Heart left ventricle (tissue), 16 donors: ENCODE measurements at regions not wholly inside any gene's neighbourhood (a gene's known extent, or its start where the extent isn't known, plus 50 kb on each side); places are given as distances from the start of the nearest gene placed in this dataset.

ENCODE experiments used
- ATAC-seq, 4 donors: fragments of 200-7000 bp; cut with Tn5 transposase; one replicate each; pipeline ENCODE4 v1.9.1; 2020 to 2022; ENCODE audit warnings: moderate library complexity in 4 of 4, mild to moderate bottlenecking in 3 of 4, moderate number of reproducible peaks in 1 of 4
- DNase-seq, 5 donors: peaks; one replicate each; pipeline ENCODE4 v3.0.0-alpha.2; 2020
- H3K27ac ChIP-seq, 12 donors: fragments of 200-600 bp; sonication (generic) in 4 of 12; one replicate each; pipeline versions ENCODE4 v1.5.0 to v1.8.0; 2016 to 2022; ENCODE audit warnings: mild to moderate bottlenecking in 2 of 12
- H3K27me3 ChIP-seq, 9 donors: fragments of 200-600 bp; sonication (generic) in 2 of 9; one replicate each; pipeline versions ENCODE4 v1.5.1 to v1.8.0; 2016 to 2022; ENCODE audit warnings: mild to moderate bottlenecking in 3 of 9
- H3K36me3 ChIP-seq, 9 donors: fragments of 200-600 bp; sonication (generic) in 2 of 9; one replicate each; pipeline versions ENCODE4 v1.5.0 to v1.8.0; 2018 to 2022; ENCODE audit warnings: mild to moderate bottlenecking in 2 of 9
- H3K4me1 ChIP-seq, 12 donors: fragments of 200-600 bp; sonication (generic) in 4 of 12; one replicate each; pipeline versions ENCODE4 v1.5.0 to v1.8.0; 2016 to 2022; ENCODE audit warnings: mild to moderate bottlenecking in 3 of 12
- H3K4me3 ChIP-seq, 12 donors: fragments of 200-600 bp; sonication (generic) in 4 of 12; one replicate each; pipeline versions ENCODE4 v1.5.0 to v1.8.0; 2017 to 2022; ENCODE audit warnings: mild to moderate bottlenecking in 9 of 12, moderate library complexity in 4 of 12
- H3K9me3 ChIP-seq, 12 donors: fragments of 200-600 bp; sonication (generic) in 4 of 12; one replicate each; pipeline versions ENCODE4 v1.5.0 to v1.8.0; 2016 to 2022; ENCODE audit warnings: mild to moderate bottlenecking in 1 of 12
- POLR2A ChIP-seq, 2 donors: fragments of 450-650 bp; IDR thresholded peaks; one replicate each; pipeline ENCODE4 v1.6.1; 2017; ENCODE audit warnings: antibody characterized with exemption in 2 of 2, mild to moderate bottlenecking in 2 of 2, moderate library complexity in 2 of 2
- WGBS, 4 donors: extraction: QIAGEN DNeasy Blood & Tissue Kit in 2 of 4; methylation state at CpG; one replicate each; pipeline versions ENCODE4 v1.1.5 to v1.1.7; 2013 to 2018; 5-methylcytosine and 5-hydroxymethylcytosine counted together
- intact Hi-C, 10 donors: fragments of 100-400 bp; cut with DNase I; formaldehyde crosslinking; loops; one replicate each; pipeline versions ENCODE4 v1.11.1 to v1.14.2; 2022
- TF ChIP-seq, protein P1 (sequence below), 12 donors: fragments of 200-600 bp; sonication (generic) in 4 of 12; IDR thresholded peaks; one replicate each; pipeline versions ENCODE4 v1.5.0 to v1.8.0; 2018 to 2022; ENCODE audit warnings: antibody characterized with exemption in 12 of 12, mild to moderate bottlenecking in 5 of 12
- donor health status: ischemic (EF 13 %, LVEDD 7.1; RV severe dilation, severe dysfunction).
- donor health status: healthy with polysubstance abuse.
- donor health status: DM: no; HTN: yes; CAD: no.
- donor health status: DM: no; HTN: no; CAD: no.
- donor health status: ischemic (EF 25% LVEDD 6.9; RV normal size, moderate dysfunction).
- donor health status: ischemic (EF 25% LVEDD 5.7; RV mildly dilated, moderate dysfunction).
- donor health status: healthy.
- donor health status: DM: yes; HTN: yes; CAD: no.
- donor health status: ischemic (EF 35%, LVEDD 5.7; RV mildly dilated, moderate dysfunction).
- donor health status: nonischemic (EF 11% LVEDD 7.7; RV severe dilation, severe dysfunction).
- donor health status: DM: yes; HTN: yes; CAD: no.
- donor health status: PGD.
- donor health status: ischemic (EF 29% LVEDD 5.4; RV normal size, mild dysfunction).
- donor health status: nonischemic (EF 23%, LVEDD 6.1; RV moderate dilation, normal function).

DNA sequence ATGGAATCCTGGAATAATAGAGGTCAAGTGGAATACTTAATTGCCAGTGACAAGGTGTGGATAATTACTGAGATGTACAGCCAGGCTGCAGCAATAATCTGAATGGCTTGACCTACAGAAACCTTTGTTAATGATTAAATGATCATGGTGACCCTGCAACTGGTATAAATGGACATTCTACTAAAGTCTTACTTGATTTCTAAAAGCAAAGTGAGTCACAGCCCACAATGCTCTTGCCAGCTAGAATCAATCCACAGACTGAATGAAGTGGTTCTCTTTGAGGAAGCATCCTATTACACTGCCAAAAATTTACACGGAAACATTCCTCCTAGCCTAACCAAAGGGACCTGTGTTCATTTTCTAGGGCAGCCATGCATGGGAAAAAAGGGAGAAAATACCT is 518.5 kb downstream of the SOX5 start:
- H3K9me3 ChIP-seq, result peaks cover 0 to 5% (median 0%) of the 10 kb centered on the region in 12 donors
- no peaks in the 10 kb centered on the region for H3K27me3 ChIP-seq
- intact Hi-C loops, result loop anchor here in 1 of 10 donors (5.0 kb wide), 1 partner anchor 44 kb away; no protein-coding TSS in a partner anchor
- H3K27ac ChIP-seq, result no peak overlapping the region
- DNase-seq (no peak), ATAC-seq (no peak)
- TF ChIP-seq, protein P1, sequence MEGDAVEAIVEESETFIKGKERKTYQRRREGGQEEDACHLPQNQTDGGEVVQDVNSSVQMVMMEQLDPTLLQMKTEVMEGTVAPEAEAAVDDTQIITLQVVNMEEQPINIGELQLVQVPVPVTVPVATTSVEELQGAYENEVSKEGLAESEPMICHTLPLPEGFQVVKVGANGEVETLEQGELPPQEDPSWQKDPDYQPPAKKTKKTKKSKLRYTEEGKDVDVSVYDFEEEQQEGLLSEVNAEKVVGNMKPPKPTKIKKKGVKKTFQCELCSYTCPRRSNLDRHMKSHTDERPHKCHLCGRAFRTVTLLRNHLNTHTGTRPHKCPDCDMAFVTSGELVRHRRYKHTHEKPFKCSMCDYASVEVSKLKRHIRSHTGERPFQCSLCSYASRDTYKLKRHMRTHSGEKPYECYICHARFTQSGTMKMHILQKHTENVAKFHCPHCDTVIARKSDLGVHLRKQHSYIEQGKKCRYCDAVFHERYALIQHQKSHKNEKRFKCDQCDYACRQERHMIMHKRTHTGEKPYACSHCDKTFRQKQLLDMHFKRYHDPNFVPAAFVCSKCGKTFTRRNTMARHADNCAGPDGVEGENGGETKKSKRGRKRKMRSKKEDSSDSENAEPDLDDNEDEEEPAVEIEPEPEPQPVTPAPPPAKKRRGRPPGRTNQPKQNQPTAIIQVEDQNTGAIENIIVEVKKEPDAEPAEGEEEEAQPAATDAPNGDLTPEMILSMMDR (IDR thresholded peaks at IDR 0.05), result no peak
- no peak for TF ChIP-seq POLR2A (IDR thresholded peaks at IDR 0.05)
- H3K4me3 ChIP-seq, result no peak overlapping the region
- 81 to 89% (median 85%) methylated on average over 1 of the region's 1 CpG for WGBS, 4 donors
- no peaks in the 10 kb centered on the region for H3K4me1 ChIP-seq
- H3K36me3 ChIP-seq, result no peaks in the 10 kb centered on the region

DNA sequence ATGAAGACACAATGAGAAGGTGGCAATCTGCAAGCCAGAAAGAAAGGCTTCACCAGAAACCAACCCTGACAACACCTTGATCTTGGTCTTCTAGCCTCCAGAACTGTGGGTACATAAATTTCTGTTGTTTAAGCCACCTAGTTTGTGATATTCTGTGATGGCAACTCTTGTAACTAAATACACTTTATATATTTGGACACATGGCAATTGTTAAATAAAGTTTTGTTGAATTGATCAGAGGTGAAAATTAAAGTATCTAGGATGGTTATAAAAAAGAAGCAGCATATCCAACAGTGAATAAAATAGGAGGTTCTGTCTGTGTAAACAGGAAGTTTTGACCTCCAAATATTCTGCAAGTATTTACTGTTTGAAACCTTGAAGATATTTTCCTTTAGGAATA is 516.3 kb downstream of the SOX5 start:
- ATAC-seq, result no peak
- Histone ChIP-seq H3K27ac (no peak overlapping the region), H3K36me3 (no peaks in the 10 kb centered on the region), H3K4me3 (no peak overlapping the region), H3K4me1 (no peaks in the 10 kb centered on the region), H3K9me3 (peaks cover 0 to 8% (median 0%) of the 10 kb centered on the region in 12 donors), H3K27me3 (no peaks in the 10 kb centered on the region)
- no peak for DNase-seq
- no peak for TF ChIP-seq POLR2A (IDR thresholded peaks at IDR 0.05)
- TF ChIP-seq, protein P1 (IDR thresholded peaks at IDR 0.05), result no peak
- intact Hi-C loops, result loop anchor here in 1 of 10 donors (5.0 kb wide), 1 partner anchor 46 kb away; no protein-coding TSS in a partner anchor

DNA sequence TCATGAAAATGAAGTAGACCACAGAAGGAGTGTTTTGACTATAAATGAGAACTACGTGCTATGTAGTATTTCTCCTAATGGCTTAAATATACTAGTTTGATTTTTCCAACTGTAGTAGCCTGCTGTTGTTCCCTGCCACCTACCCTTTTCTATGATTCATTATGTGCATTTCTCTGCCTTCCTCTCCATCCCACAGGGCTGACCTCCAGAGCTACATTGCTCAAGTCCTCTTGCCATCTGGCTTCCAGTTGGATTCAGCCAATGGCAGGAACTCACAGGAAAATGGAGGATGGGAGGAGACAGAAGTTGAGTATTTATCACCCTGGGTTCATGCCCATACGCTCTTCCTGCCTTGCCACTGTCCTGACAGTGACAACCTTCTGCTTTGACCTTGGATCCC is 515.3 kb downstream of the SOX5 start:
- TF ChIP-seq POLR2A (IDR thresholded peaks at IDR 0.05), result no peak
- TF ChIP-seq, protein P1 (IDR thresholded peaks at IDR 0.05), result no peak
- intact Hi-C loops, result loop anchor here in 1 of 10 donors (5.0 kb wide), 1 partner anchor 47 kb away; no protein-coding TSS in a partner anchor
- no peaks in the 10 kb centered on the region for H3K4me1 ChIP-seq
- WGBS, 4 donors, result 84 to 91% (median 86%) methylated on average over 2 of the region's 2 CpGs
- H3K36me3 ChIP-seq, result no peaks in the 10 kb centered on the region
- H3K9me3 ChIP-seq, result peaks cover 0 to 10% (median 0%) of the 10 kb centered on the region in 12 donors
- H3K27me3 ChIP-seq, result no peaks in the 10 kb centered on the region
- H3K27ac ChIP-seq, result no peak overlapping the region
- no peak overlapping the region for H3K4me3 ChIP-seq
- no peak for ATAC-seq
- DNase-seq, result no peak

DNA sequence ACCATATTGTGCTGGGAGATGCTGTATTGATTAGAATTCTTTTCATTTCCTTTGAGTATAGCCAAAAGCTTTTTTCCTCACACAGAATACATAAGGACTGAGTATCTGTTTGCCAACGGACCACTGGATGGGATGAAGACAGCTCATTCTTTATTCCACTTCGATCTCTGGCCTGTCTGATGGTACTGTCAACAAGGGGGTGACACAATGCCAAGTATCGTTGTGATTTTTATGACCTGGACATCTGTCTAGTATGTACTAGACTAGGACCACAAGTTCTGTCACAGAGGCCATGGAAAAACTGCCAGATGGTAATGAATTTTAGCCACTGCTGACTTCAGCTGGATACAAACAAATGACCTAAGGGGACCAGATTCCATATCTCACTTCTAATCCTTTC is 502.7 kb downstream of the SOX5 start:
- Histone ChIP-seq H3K36me3 (no peaks in the 10 kb centered on the region), H3K4me3 (no peak overlapping the region), H3K9me3 (peaks cover 0 to 6% (median 0%) of the 10 kb centered on the region in 12 donors), H3K4me1 (no peaks in the 10 kb centered on the region), H3K27ac (no peak overlapping the region), H3K27me3 (no peaks in the 10 kb centered on the region)
- DNase-seq, result no peak
- no peak for ATAC-seq
- TF ChIP-seq, protein P1 (IDR thresholded peaks at IDR 0.05), result no peak
- no peak for TF ChIP-seq POLR2A (IDR thresholded peaks at IDR 0.05)
- 56 to 66% (median 63%) methylated on average over 3 of the region's 3 CpGs for WGBS, 4 donors
- intact Hi-C loops, result no loop called here
